ENCODE measurements at regions not wholly inside any gene's neighbourhood (a gene's known extent, or its start where the extent isn't known, plus 50 kb on each side); places are given as distances from the start of the nearest gene placed in this dataset.

GRCh38 chr15:62565634-62566026, 400.5 kb upstream of the C2CD4B start:
- no peaks in the 10 kb centered on the region for H3K36me3 ChIP-seq
- no peaks in the 10 kb centered on the region for H3K27me3 ChIP-seq
- TF ChIP-seq EP300 (IDR thresholded peaks at IDR 0.05) (no peak), POLR2A (IDR thresholded peaks at IDR 0.05) (no peak), CTCF (IDR thresholded peaks at IDR 0.05) (no peak)
- intact Hi-C loops (cut with DNase I; ENCODE audit: low total_unique reads): no loop called here
- DNase-seq: no peak
- 38 to 57% (median 41%) methylated on average over 3 of the region's 3 CpGs for WGBS, 5 donors
- no peak overlapping the region for H3K27ac ChIP-seq
- H3K4me3 ChIP-seq: no peak overlapping the region
- peaks cover 23 to 54% (median 38%) of the 10 kb centered on the region in 4 donors for H3K4me1 ChIP-seq
- no peaks in the 10 kb centered on the region for H3K9me3 ChIP-seq

- Histone ChIP-seq H3K36me3 (no peaks in the 10 kb centered on the region), H3K4me1 (peaks cover 22 to 58% (median 42%) of the 10 kb centered on the region in 4 donors), H3K27me3 (no peaks in the 10 kb centered on the region), H3K9me3 (no peaks in the 10 kb centered on the region), H3K27ac (no peak overlapping the region), H3K4me3 (no peak overlapping the region)
- no peak for DNase-seq
- intact Hi-C loops (cut with DNase I; ENCODE audit: low total_unique reads): no loop called here
- TF ChIP-seq POLR2AphosphoS5 (IDR thresholded peaks at IDR 0.05): no peak
- TF ChIP-seq EP300 (IDR thresholded peaks at IDR 0.05): no peak
- no peak for TF ChIP-seq POLR2A (IDR thresholded peaks at IDR 0.05)
- TF ChIP-seq CTCF (IDR thresholded peaks at IDR 0.05): no peak
- WGBS, 5 donors: 71 to 79% (median 75%) methylated on average over 5 of the region's 5 CpGs
Measured at GRCh38 chr15:62566248-62566647, 401.2 kb upstream of the C2CD4B start.

GRCh38 chr15:62567501-62567900, 402.4 kb upstream of the C2CD4B start:
- 85 to 95% (median 94%) methylated on average over 9 of the region's 9 CpGs for WGBS, 5 donors
- intact Hi-C loops (cut with DNase I; ENCODE audit: low total_unique reads): no loop called here
- H3K27me3 ChIP-seq: no peaks in the 10 kb centered on the region
- H3K27ac ChIP-seq: no peak overlapping the region
- no peaks in the 10 kb centered on the region for H3K9me3 ChIP-seq
- H3K4me3 ChIP-seq: no peak overlapping the region
- H3K36me3 ChIP-seq: no peaks in the 10 kb centered on the region
- no peak for TF ChIP-seq POLR2A (IDR thresholded peaks at IDR 0.05)
- TF ChIP-seq EP300 (IDR thresholded peaks at IDR 0.05): no peak
- no peak for TF ChIP-seq POLR2AphosphoS5 (IDR thresholded peaks at IDR 0.05)
- TF ChIP-seq CTCF (IDR thresholded peaks at IDR 0.05): no peak
- no peak for DNase-seq
- H3K4me1 ChIP-seq: peaks cover 22 to 60% (median 44%) of the 10 kb centered on the region in 4 donors

GRCh38 chr15:62568004-62568403, 402.9 kb upstream of the C2CD4B start:
- H3K4me3 ChIP-seq: no peak overlapping the region
- no peak for DNase-seq
- no peak overlapping the region for H3K27ac ChIP-seq
- TF ChIP-seq POLR2A (IDR thresholded peaks at IDR 0.05) (no peak), EP300 (IDR thresholded peaks at IDR 0.05) (no peak), POLR2AphosphoS5 (IDR thresholded peaks at IDR 0.05) (no peak), CTCF (IDR thresholded peaks at IDR 0.05) (no peak)
- no peaks in the 10 kb centered on the region for H3K36me3 ChIP-seq
- 75 to 86% (median 84%) methylated on average over 7 of the region's 7 CpGs for WGBS, 5 donors
- peaks cover 22 to 60% (median 45%) of the 10 kb centered on the region in 4 donors for H3K4me1 ChIP-seq
- H3K27me3 ChIP-seq: no peaks in the 10 kb centered on the region
- intact Hi-C loops (cut with DNase I; ENCODE audit: low total_unique reads): no loop called here
- no peaks in the 10 kb centered on the region for H3K9me3 ChIP-seq
